WTC11 (cell line): ENCODE measurements at regions not wholly inside any gene's neighbourhood (a gene's known extent, or its start where the extent isn't known, plus 50 kb on each side); places are given as distances from the start of the nearest gene placed in this dataset.

ENCODE experiments used
- ATAC-seq: fragments of 200-7000 bp; cut with Tn5 transposase; 2 replicates; pipeline ENCODE4 v1.10.0; 2021; ENCODE audit warnings: mild to moderate bottlenecking, moderate library complexity
- CTCF ChIA-PET: fragments of 300-600 bp; sonication (Branson Sonifier 250); formaldehyde crosslinking; loops from one replicate; lab custom pipeline; 2021; ENCODE audit warnings: antibody characterized with exemption; lab: Charles Lee
- POLR2A ChIA-PET: fragments of 350-600 bp; sonication (Branson Sonifier 250); formaldehyde crosslinking; loops from one replicate; lab custom pipeline; 2021; ENCODE audit warnings: antibody characterized with exemption; lab: Charles Lee
- DNase-seq: peaks from one replicate; pipeline ENCODE4 v3.0.0; 2021; ENCODE audit warnings: low spot score
- H3K27ac Mint-ChIP-seq: 2 replicates; pipeline ENCODE4 v1.8.0; 2021; ENCODE audit warnings: mixed read lengths
- H3K27me3 Mint-ChIP-seq: 2 replicates; pipeline ENCODE4 v1.8.0; 2021; ENCODE audit warnings: low read depth, mild to moderate bottlenecking, moderate library complexity, mixed read lengths
- H3K36me3 Mint-ChIP-seq: 2 replicates; pipeline ENCODE4 v1.8.0; 2021; ENCODE audit warnings: mixed read lengths
- H3K4me1 Mint-ChIP-seq: 2 replicates; pipeline ENCODE4 v1.8.0; 2022; ENCODE audit warnings: mixed read lengths
- H3K4me3 Mint-ChIP-seq: 2 replicates; pipeline ENCODE4 v1.8.0; 2021; ENCODE audit warnings: mild to moderate bottlenecking, moderate library complexity, mixed read lengths
- H3K9me3 Mint-ChIP-seq: 2 replicates; pipeline ENCODE4 v1.8.0; 2021; ENCODE audit warnings: mixed read lengths
- AFF4 ChIP-seq: sonication (generic); formaldehyde crosslinking; IDR thresholded peaks from 2 replicates; pipeline ENCODE4 v1.8.1; 2023; ENCODE audit warnings: mild to moderate bottlenecking, missing genetic modification reagents, borderline replicate concordance
- ATF6 ChIP-seq: sonication (generic); formaldehyde crosslinking; IDR thresholded peaks from 2 replicates; pipeline ENCODE4 v1.8.1; 2023; ENCODE audit warnings: mild to moderate bottlenecking, missing genetic modification reagents
- EMX1 ChIP-seq: fragments of 250-450 bp; sonication (Bioruptor Pico); IDR thresholded peaks from 2 replicates; pipeline ENCODE4 v1.8.0; 2021; ENCODE audit warnings: mild to moderate bottlenecking
- HMGXB4 ChIP-seq: sonication (generic); formaldehyde crosslinking; IDR thresholded peaks from 2 replicates; pipeline ENCODE4 v1.8.1; 2023; ENCODE audit warnings: mild to moderate bottlenecking, moderate library complexity, missing genetic modification reagents
- NFATC4 ChIP-seq: fragments of 250-450 bp; sonication (Bioruptor Pico); IDR thresholded peaks from 2 replicates; pipeline ENCODE4 v1.9.0; 2021; ENCODE audit warnings: mild to moderate bottlenecking
- NR1H2 ChIP-seq: sonication (generic); formaldehyde crosslinking; IDR thresholded peaks from 2 replicates; pipeline ENCODE4 v1.9.0; 2021; ENCODE audit warnings: mild to moderate bottlenecking, moderate library complexity, missing genetic modification reagents
- NR3C1 ChIP-seq: sonication (generic); formaldehyde crosslinking; conservative IDR thresholded peaks from 2 replicates; pipeline ENCODE4 v1.8.1; 2023; ENCODE audit warnings: low read depth, mild to moderate bottlenecking, missing genetic modification reagents
- RORB ChIP-seq: fragments of 250-450 bp; sonication (Bioruptor Pico); IDR thresholded peaks from 2 replicates; pipeline ENCODE4 v1.9.0; 2021; ENCODE audit warnings: mild to moderate bottlenecking
- TCF7 ChIP-seq: sonication (generic); formaldehyde crosslinking; IDR thresholded peaks from 2 replicates; pipeline ENCODE4 v1.8.0; 2022; ENCODE audit warnings: mild to moderate bottlenecking, low read depth, missing genetic modification reagents, moderate library complexity
- TEAD1 ChIP-seq: sonication (generic); formaldehyde crosslinking; IDR thresholded peaks from 2 replicates; pipeline ENCODE4 v1.8.0; 2022; ENCODE audit warnings: mild to moderate bottlenecking, missing genetic modification reagents
- TEAD4 ChIP-seq: sonication (generic); formaldehyde crosslinking; IDR thresholded peaks from 2 replicates; pipeline ENCODE4 v1.8.0; 2022; ENCODE audit warnings: mild to moderate bottlenecking, missing genetic modification reagents
- ZNF232 ChIP-seq: sonication (generic); formaldehyde crosslinking; IDR thresholded peaks from 2 replicates; pipeline ENCODE4 v1.8.0; 2022; ENCODE audit warnings: mild to moderate bottlenecking, missing genetic modification reagents
- ZNF263 ChIP-seq: sonication (generic); formaldehyde crosslinking; IDR thresholded peaks from 2 replicates; pipeline ENCODE4 v1.8.1; 2022; ENCODE audit warnings: low read depth, mild to moderate bottlenecking, moderate library complexity, missing genetic modification reagents
- ZNF396 ChIP-seq: fragments of 250-450 bp; sonication (Bioruptor Pico); IDR thresholded peaks from 2 replicates; pipeline ENCODE4 v1.8.0; 2021; ENCODE audit warnings: mild to moderate bottlenecking, moderate library complexity, borderline replicate concordance
- TF ChIP-seq, protein P1 (sequence below): fragments of 200-600 bp; IDR thresholded peaks from 2 replicates; pipeline ENCODE4 v1.8.0; 2022; ENCODE audit warnings: antibody characterized with exemption
- TF ChIP-seq, protein P2 (sequence below): fragments of 250-450 bp; sonication (Bioruptor Pico); conservative IDR thresholded peaks from 2 replicates; pipeline ENCODE4 v1.9.0; 2021; ENCODE audit warnings: mild to moderate bottlenecking
- TF ChIP-seq, protein P3 (sequence below): sonication (generic); formaldehyde crosslinking; IDR thresholded peaks from 2 replicates; pipeline ENCODE4 v1.8.0; 2022; ENCODE audit warnings: mild to moderate bottlenecking, missing genetic modification reagents
- TF ChIP-seq, protein P4 (sequence below): sonication (generic); formaldehyde crosslinking; IDR thresholded peaks from 2 replicates; pipeline ENCODE4 v1.8.1; 2022; ENCODE audit warnings: low read depth, mild to moderate bottlenecking, moderate library complexity, missing genetic modification reagents, borderline replicate concordance
- TF ChIP-seq, protein P5 (sequence below): sonication (generic); formaldehyde crosslinking; IDR thresholded peaks from 2 replicates; pipeline ENCODE4 v1.8.1; 2022; ENCODE audit warnings: low read depth, missing genetic modification reagents, borderline replicate concordance

- no peak overlapping the region for H3K27ac Mint-ChIP-seq
- no peaks in the 10 kb centered on the region; the same call in 1 of the 2 replicates for H3K27me3 Mint-ChIP-seq
- ATAC-seq, result no peak
- CTCF ChIA-PET, result interaction anchor here (1.8 kb wide), 1 partner anchor 14 kb away, joined by 9 read pairs; no protein-coding TSS in a partner anchor
- H3K9me3 Mint-ChIP-seq, result peaks cover 43% of the 10 kb centered on the region
- POLR2A ChIA-PET, result no interaction called here
- H3K36me3 Mint-ChIP-seq, result peaks cover 26% of the 10 kb centered on the region
- DNase-seq, result no peak
- no peak overlapping the region for H3K4me3 Mint-ChIP-seq
- TF ChIP-seq ZNF396 (CRISPR knock-in tag) (no peak), TEAD4 (CRISPR knock-in tag) (no peak), TCF7 (CRISPR knock-in tag) (no peak), NFATC4 (CRISPR knock-in tag) (no peak), NR1H2 (CRISPR knock-in tag) (no peak), AFF4 (no peak)
- no peaks in the 10 kb centered on the region for H3K4me1 Mint-ChIP-seq
These were observed 52.1 kb downstream of the SOD2 start for GRCh38 chr6:159640722-159641482.

DNA sequence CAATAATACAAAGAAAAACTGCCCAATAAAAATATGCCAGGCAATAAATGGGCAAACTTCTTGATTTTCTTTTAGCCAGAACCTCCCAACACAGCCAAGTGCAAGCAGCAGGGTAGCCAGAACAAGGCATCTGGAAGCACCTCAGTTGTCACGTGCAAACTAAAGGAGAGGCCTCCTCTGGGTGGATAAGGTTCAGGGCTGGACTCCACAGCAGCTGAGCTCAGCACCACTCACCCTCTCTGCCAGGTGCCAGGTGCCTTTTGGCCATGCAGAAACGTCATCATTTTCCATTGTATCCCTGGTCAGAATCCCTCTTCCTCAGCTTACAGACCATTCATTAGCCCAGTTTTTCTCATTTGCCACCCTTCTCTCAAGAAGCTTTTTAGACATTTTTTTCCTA lies 52.7 kb downstream of the SOD2 start:
- Mint-ChIP-seq H3K4me1 (no peaks in the 10 kb centered on the region), H3K9me3 (peaks cover 43% of the 10 kb centered on the region), H3K27ac (no peak overlapping the region), H3K27me3 (no peaks in the 10 kb centered on the region; the same call in 1 of the 2 replicates), H3K4me3 (no peak overlapping the region), H3K36me3 (peaks cover 26% of the 10 kb centered on the region)
- POLR2A ChIA-PET, result no interaction called here
- DNase-seq (no peak), ATAC-seq (no peak)
- CTCF ChIA-PET, result no interaction called here
- TF ChIP-seq, protein P1, sequence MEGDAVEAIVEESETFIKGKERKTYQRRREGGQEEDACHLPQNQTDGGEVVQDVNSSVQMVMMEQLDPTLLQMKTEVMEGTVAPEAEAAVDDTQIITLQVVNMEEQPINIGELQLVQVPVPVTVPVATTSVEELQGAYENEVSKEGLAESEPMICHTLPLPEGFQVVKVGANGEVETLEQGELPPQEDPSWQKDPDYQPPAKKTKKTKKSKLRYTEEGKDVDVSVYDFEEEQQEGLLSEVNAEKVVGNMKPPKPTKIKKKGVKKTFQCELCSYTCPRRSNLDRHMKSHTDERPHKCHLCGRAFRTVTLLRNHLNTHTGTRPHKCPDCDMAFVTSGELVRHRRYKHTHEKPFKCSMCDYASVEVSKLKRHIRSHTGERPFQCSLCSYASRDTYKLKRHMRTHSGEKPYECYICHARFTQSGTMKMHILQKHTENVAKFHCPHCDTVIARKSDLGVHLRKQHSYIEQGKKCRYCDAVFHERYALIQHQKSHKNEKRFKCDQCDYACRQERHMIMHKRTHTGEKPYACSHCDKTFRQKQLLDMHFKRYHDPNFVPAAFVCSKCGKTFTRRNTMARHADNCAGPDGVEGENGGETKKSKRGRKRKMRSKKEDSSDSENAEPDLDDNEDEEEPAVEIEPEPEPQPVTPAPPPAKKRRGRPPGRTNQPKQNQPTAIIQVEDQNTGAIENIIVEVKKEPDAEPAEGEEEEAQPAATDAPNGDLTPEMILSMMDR, result no peak
- TF ChIP-seq ZNF263 (CRISPR knock-in tag), result no peak
- TF ChIP-seq, protein P2, sequence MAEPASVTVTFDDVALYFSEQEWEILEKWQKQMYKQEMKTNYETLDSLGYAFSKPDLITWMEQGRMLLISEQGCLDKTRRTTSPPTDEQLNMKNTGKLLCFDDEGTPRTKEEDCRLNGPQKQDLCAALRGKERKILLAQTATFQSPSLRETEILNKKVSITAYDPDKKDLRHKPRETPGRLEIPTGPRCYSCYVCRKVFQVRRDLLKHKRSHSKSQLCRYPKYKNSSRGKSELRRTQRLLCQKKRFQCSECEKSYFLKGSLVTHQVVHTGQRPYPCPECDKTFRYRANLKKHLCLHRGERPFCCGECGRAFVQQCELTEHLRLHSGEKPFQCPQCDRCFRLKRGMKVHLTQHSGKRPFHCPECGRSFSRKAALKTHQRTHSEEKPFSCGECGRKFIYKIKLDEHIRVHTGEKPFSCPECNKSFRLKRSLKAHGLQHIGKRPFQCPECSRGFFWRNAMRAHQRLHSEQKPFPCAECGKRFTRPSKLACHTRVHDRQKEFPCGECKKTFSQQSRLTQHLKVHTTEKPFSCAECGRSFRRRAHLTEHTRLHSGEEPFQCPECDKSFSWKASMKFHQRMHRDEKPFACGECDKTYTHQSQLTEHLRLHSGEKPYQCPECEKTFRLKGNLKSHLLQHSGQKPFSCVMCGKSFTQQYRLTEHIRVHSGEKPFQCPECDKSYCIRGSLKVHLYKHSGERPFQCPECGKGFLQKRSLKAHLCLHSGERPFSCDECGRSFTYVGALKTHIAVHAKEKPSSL, result no peak
- no peak for TF ChIP-seq RORB
- TF ChIP-seq, protein P3, sequence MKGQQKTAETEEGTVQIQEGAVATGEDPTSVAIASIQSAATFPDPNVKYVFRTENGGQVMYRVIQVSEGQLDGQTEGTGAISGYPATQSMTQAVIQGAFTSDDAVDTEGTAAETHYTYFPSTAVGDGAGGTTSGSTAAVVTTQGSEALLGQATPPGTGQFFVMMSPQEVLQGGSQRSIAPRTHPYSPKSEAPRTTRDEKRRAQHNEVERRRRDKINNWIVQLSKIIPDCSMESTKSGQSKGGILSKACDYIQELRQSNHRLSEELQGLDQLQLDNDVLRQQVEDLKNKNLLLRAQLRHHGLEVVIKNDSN (CRISPR knock-in tag), result no peak
- TF ChIP-seq, protein P4, sequence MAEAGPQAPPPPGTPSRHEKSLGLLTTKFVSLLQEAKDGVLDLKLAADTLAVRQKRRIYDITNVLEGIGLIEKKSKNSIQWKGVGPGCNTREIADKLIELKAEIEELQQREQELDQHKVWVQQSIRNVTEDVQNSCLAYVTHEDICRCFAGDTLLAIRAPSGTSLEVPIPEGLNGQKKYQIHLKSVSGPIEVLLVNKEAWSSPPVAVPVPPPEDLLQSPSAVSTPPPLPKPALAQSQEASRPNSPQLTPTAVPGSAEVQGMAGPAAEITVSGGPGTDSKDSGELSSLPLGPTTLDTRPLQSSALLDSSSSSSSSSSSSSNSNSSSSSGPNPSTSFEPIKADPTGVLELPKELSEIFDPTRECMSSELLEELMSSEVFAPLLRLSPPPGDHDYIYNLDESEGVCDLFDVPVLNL, result no peak
- no peak for TF ChIP-seq HMGXB4 (CRISPR knock-in tag)
- no peak for TF ChIP-seq ZNF232
- TF ChIP-seq TEAD1 (CRISPR knock-in tag), result no peak
- no peak for TF ChIP-seq EMX1 (CRISPR knock-in tag)
- TF ChIP-seq, protein P5, sequence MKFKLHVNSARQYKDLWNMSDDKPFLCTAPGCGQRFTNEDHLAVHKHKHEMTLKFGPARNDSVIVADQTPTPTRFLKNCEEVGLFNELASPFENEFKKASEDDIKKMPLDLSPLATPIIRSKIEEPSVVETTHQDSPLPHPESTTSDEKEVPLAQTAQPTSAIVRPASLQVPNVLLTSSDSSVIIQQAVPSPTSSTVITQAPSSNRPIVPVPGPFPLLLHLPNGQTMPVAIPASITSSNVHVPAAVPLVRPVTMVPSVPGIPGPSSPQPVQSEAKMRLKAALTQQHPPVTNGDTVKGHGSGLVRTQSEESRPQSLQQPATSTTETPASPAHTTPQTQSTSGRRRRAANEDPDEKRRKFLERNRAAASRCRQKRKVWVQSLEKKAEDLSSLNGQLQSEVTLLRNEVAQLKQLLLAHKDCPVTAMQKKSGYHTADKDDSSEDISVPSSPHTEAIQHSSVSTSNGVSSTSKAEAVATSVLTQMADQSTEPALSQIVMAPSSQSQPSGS, result no peak
- TF ChIP-seq NFATC4 (CRISPR knock-in tag), result no peak
- no peak for TF ChIP-seq ATF6 (CRISPR knock-in tag)
- TF ChIP-seq NR3C1 (CRISPR knock-in tag), result no peak
- TF ChIP-seq NR1H2 (CRISPR knock-in tag), result no peak
